GM23338 (cell line): ENCODE measurements at regions not wholly inside any gene's neighbourhood (a gene's known extent, or its start where the extent isn't known, plus 50 kb on each side); places are given as distances from the start of the nearest gene placed in this dataset.

Source experiments
- CREB1 ChIP-seq: fragments of 250-450 bp; sonication (Bioruptor Pico); IDR thresholded peaks from 2 replicates; pipeline ENCODE4 v1.5.0; 2020; ENCODE audit warnings: low read depth, mild to moderate bottlenecking, moderate library complexity
- CTCF ChIP-seq, 2 experiments: fragments of 200-600 bp in 1 of 2; sonication (generic) in 1 of 2; conservative IDR thresholded peaks; 2 replicates each; pipeline versions ENCODE4 v1.5.1 to v1.6.1; 2016 to 2017; ENCODE audit warnings: antibody characterized with exemption in 2 of 2, low read depth in 2 of 2, mild to moderate bottlenecking in 2 of 2, moderate library complexity in 1 of 2
- ETS1 ChIP-seq: IDR thresholded peaks from 2 replicates; pipeline ENCODE4 v1.6.1; 2016; ENCODE audit warnings: antibody characterized with exemption
- EZH2 ChIP-seq: fragments of 200-600 bp; sonication (generic); IDR thresholded peaks from one replicate; pipeline ENCODE4 v1.8.0; 2017; ENCODE audit warnings: antibody characterized with exemption, mild to moderate bottlenecking, low read depth; ENCODE audit not compliant: unreplicated experiment
- EZH2phosphoT487 ChIP-seq: fragments of 200-600 bp; sonication (generic); IDR thresholded peaks from one replicate; pipeline ENCODE4 v1.8.1; 2018; ENCODE audit warnings: antibody characterized with exemption; ENCODE audit not compliant: unreplicated experiment
- JUNB ChIP-seq: IDR thresholded peaks from one replicate; pipeline ENCODE4 v1.6.1; 2016; ENCODE audit warnings: antibody characterized with exemption; ENCODE audit not compliant: unreplicated experiment
- POLR2AphosphoS5 ChIP-seq: IDR thresholded peaks from 2 replicates; pipeline ENCODE4 v1.6.1; 2016; ENCODE audit warnings: antibody characterized with exemption, low read depth
- REST ChIP-seq: IDR thresholded peaks from one replicate; pipeline ENCODE4 v1.6.1; 2018; ENCODE audit warnings: antibody characterized with exemption; ENCODE audit not compliant: unreplicated experiment
- STAT1 ChIP-seq: IDR thresholded peaks from one replicate; pipeline ENCODE4 v1.6.1; 2016; ENCODE audit warnings: antibody characterized with exemption; ENCODE audit not compliant: unreplicated experiment

- TF ChIP-seq CTCF (conservative IDR thresholded peaks at IDR 0.05; ENCODE audit: low read depth in 2 of 2) (no peak), REST (no peak), EZH2phosphoT487 (no peak), POLR2AphosphoS5 (no peak), ETS1 (no peak), EZH2 (no peak), CREB1 (CRISPR knock-in tag) (no peak), JUNB (no peak), STAT1 (no peak)
Measured at GRCh38 chr14:34165847-34166350, 215.0 kb upstream of the EGLN3 start.
